ENCODE measurements at regions not wholly inside any gene's neighbourhood (a gene's known extent, or its start where the extent isn't known, plus 50 kb on each side); places are given as distances from the start of the nearest gene placed in this dataset.

DNA sequence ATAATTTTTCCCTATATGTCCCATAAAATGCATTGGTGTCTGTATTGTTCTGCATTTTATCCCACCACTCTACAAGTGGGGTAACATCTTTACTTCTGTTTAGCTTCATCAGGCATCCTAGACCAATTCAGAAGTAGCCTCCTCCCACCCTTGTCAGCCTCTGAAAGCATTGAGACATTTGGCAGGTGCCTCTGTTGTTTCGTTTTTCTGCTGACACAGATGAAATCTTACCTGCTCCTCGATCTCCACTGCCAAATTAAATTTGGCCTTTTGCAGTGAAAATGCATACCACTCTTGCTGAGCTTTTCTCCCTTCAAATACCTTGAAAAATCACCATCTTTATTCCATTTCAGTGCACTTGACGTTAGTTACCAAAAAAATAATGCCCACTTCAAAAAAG lies 83.5 kb upstream of the STARD13 start:
- peak overlapping the region in 1 of 4 donors; percentile 49 for H3K27ac ChIP-seq
- H3K27me3 ChIP-seq = no peaks in the 10 kb centered on the region
- TF ChIP-seq EP300 (IDR thresholded peaks at IDR 0.05) (no peak), POLR2A (IDR thresholded peaks at IDR 0.05) (no peak)
- TF ChIP-seq, protein P1, sequence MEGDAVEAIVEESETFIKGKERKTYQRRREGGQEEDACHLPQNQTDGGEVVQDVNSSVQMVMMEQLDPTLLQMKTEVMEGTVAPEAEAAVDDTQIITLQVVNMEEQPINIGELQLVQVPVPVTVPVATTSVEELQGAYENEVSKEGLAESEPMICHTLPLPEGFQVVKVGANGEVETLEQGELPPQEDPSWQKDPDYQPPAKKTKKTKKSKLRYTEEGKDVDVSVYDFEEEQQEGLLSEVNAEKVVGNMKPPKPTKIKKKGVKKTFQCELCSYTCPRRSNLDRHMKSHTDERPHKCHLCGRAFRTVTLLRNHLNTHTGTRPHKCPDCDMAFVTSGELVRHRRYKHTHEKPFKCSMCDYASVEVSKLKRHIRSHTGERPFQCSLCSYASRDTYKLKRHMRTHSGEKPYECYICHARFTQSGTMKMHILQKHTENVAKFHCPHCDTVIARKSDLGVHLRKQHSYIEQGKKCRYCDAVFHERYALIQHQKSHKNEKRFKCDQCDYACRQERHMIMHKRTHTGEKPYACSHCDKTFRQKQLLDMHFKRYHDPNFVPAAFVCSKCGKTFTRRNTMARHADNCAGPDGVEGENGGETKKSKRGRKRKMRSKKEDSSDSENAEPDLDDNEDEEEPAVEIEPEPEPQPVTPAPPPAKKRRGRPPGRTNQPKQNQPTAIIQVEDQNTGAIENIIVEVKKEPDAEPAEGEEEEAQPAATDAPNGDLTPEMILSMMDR (IDR thresholded peaks at IDR 0.05) = no peak
- no peaks in the 10 kb centered on the region for H3K36me3 ChIP-seq
- H3K4me1 ChIP-seq = peaks cover 0 to 31% (median 1%) of the 10 kb centered on the region in 4 donors
- H3K4me3 ChIP-seq = no peak overlapping the region
- no peaks in the 10 kb centered on the region for H3K9me3 ChIP-seq
- WGBS, 2 donors = 80 to 82% methylated on average over 3 of the region's 3 CpGs
- DNase-seq (ENCODE audit: low spot score in 2 of 2) = no peak

DNA sequence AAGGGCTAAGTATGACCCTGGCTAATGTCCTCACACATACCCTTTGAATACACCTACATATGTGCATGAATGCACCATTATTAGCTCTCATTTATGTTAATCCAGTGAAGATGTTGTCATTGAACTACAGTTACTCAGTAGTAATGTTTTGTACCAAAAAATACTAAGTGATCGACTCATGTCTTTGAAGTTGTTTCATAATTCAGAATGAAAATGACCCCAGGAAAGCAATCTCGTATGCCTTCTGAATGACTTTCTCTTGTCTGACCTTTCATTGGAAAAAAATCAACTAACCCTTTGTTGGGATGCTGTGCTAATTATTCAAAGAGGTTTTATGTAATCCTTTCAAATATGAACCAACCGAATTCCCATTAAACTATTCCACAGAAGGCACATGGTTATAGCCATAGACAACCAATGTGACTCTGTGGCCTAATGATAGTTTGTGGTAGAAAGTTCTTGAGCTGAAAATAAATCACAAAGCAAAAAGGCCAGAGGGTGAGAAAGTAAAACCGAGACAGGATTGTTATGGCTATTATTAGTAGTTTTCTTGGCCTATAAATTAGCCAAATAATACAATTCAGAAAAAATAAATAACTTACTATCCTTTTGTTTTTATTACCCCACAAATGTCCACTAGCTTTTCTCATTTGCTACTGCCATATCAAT lies 86.8 kb upstream of the STARD13 start:
- Histone ChIP-seq H3K9me3 (no peaks in the 10 kb centered on the region), H3K4me3 (no peak overlapping the region), H3K27ac (peak overlapping the region in 2 of 4 donors; percentile 18 to 60), H3K4me1 (peaks cover 0 to 20% (median 0%) of the 10 kb centered on the region in 4 donors), H3K27me3 (no peaks in the 10 kb centered on the region), H3K36me3 (no peaks in the 10 kb centered on the region)
- 29 to 32% methylated on average over 4 of the region's 4 CpGs for WGBS, 2 donors
- TF ChIP-seq POLR2A (IDR thresholded peaks at IDR 0.05) = no peak
- no peak for TF ChIP-seq EP300 (IDR thresholded peaks at IDR 0.05)
- TF ChIP-seq, protein P1 (IDR thresholded peaks at IDR 0.05) = no peak
- DNase-seq (ENCODE audit: low spot score in 2 of 2) = no peak

GRCh38 chr13:33373624-33374023 lies 88.1 kb upstream of the STARD13 start:
- Histone ChIP-seq H3K4me1 (peaks cover 0 to 10% (median 0%) of the 10 kb centered on the region in 4 donors), H3K4me3 (no peak overlapping the region), H3K27me3 (no peaks in the 10 kb centered on the region), H3K27ac (no peak overlapping the region), H3K36me3 (no peaks in the 10 kb centered on the region), H3K9me3 (no peaks in the 10 kb centered on the region)
- TF ChIP-seq EP300 (IDR thresholded peaks at IDR 0.05) (no peak), POLR2A (IDR thresholded peaks at IDR 0.05) (no peak)
- TF ChIP-seq, protein P1 (IDR thresholded peaks at IDR 0.05) = no peak
- DNase-seq (ENCODE audit: low spot score in 2 of 2) = no peak

DNA sequence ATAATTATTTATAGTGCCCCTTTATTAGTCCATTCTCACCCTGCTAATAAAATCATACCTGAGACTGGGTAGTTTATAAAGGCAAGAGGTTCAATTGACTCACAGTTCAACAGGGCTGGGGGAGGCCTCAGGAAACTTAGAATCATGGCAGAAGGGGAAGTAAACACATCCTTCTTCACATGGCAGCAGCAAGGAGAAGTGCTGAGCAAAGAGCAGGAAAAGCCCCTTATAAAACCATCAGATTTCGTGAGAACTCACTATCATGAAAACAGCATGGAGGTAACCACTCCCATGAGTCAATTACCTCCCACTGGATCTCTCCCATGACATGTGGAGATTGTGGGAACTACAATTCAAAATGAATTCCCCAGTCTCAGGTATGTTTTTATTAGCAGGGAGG lies 89.9 kb upstream of the STARD13 start:
- H3K27ac ChIP-seq = no peak overlapping the region
- H3K4me1 ChIP-seq = peaks cover 0 to 6% (median 0%) of the 10 kb centered on the region in 4 donors
- H3K9me3 ChIP-seq = no peaks in the 10 kb centered on the region
- TF ChIP-seq POLR2A (IDR thresholded peaks at IDR 0.05) (no peak), EP300 (IDR thresholded peaks at IDR 0.05) (no peak)
- TF ChIP-seq, protein P1 (IDR thresholded peaks at IDR 0.05) = no peak
- DNase-seq (ENCODE audit: low spot score in 2 of 2) = no peak
- WGBS, 2 donors = 71 to 86% methylated on average over 1 of the region's 1 CpG
- H3K27me3 ChIP-seq = no peaks in the 10 kb centered on the region
- H3K36me3 ChIP-seq = no peaks in the 10 kb centered on the region
- H3K4me3 ChIP-seq = no peak overlapping the region

GRCh38 chr13:33376212-33376611 lies 90.7 kb upstream of the STARD13 start:
- Histone ChIP-seq H3K4me3 (no peak overlapping the region), H3K27ac (no peak overlapping the region), H3K27me3 (no peaks in the 10 kb centered on the region), H3K4me1 (peaks cover 0 to 6% (median 0%) of the 10 kb centered on the region in 4 donors), H3K9me3 (no peaks in the 10 kb centered on the region), H3K36me3 (no peaks in the 10 kb centered on the region)
- no peak for DNase-seq (ENCODE audit: low spot score in 2 of 2)
- TF ChIP-seq POLR2A (IDR thresholded peaks at IDR 0.05) (no peak), EP300 (IDR thresholded peaks at IDR 0.05) (no peak)
- TF ChIP-seq, protein P1 (IDR thresholded peaks at IDR 0.05) = no peak
- 100% methylated on average over 1 of the region's 1 CpG for WGBS, 2 donors
